GM23248 (cell line): ENCODE measurements at regions not wholly inside any gene's neighbourhood (a gene's known extent, or its start where the extent isn't known, plus 50 kb on each side); places are given as distances from the start of the nearest gene placed in this dataset.

Experiments used
- EZH2 ChIP-seq: fragments of 200-600 bp; sonication (generic); IDR thresholded peaks from 2 replicates; pipeline ENCODE4 v1.6.1; 2018; ENCODE audit warnings: antibody characterized with exemption, mild to moderate bottlenecking; ENCODE audit not compliant: insufficient read depth, poor library complexity, severe bottlenecking
- EZH2phosphoT487 ChIP-seq: fragments of 200-600 bp; sonication (generic); IDR thresholded peaks from 2 replicates; pipeline ENCODE4 v1.6.1; 2018; ENCODE audit warnings: antibody characterized with exemption, moderate library complexity, mild to moderate bottlenecking, low read depth; ENCODE audit not compliant: insufficient read depth

GRCh38 chr5:4628645-4629385 is 511.3 kb upstream of the ADAMTS16 start:
- TF ChIP-seq EZH2 (no peak), EZH2phosphoT487 (no peak)
